Fibroblast of villous mesenchyme (primary cell): ENCODE measurements at regions not wholly inside any gene's neighbourhood (a gene's known extent, or its start where the extent isn't known, plus 50 kb on each side); places are given as distances from the start of the nearest gene placed in this dataset.

Experiments used
- DNase-seq: peaks from one replicate; pipeline ENCODE4 v3.0.0-alpha.2; 2010; ENCODE audit warnings: low read depth
- H3K4me3 ChIP-seq: 2 replicates; pipeline ENCODE4 v1.5.1; 2011; ENCODE audit warnings: low read depth, mild to moderate bottlenecking, low read length
- TF ChIP-seq, protein P1 (sequence below): IDR thresholded peaks from 2 replicates; pipeline ENCODE4 v1.5.1; 2012; ENCODE audit warnings: low read depth, mild to moderate bottlenecking, low read length; ENCODE audit not compliant: insufficient read depth

DNA sequence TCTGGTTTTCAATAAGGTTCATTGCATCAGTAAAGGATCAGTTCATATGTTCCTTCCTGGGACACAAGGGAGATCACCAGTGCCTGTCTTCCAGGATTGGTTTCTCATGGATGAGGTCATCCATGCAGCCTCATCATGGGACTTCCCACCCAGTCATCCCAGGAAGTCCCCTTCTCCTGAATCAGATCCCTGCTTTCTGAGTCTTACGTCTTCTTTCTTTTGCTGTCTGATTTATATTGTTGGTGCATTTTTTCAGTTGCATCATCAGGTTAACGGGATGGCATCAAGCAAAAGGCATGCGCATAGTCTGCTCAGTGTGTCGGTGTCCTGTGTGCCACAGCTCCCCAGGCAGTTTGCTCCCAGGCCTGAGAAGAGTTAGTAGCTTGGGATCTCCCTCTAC lies 105.9 kb downstream of the SOX11 start:
- TF ChIP-seq, protein P1, sequence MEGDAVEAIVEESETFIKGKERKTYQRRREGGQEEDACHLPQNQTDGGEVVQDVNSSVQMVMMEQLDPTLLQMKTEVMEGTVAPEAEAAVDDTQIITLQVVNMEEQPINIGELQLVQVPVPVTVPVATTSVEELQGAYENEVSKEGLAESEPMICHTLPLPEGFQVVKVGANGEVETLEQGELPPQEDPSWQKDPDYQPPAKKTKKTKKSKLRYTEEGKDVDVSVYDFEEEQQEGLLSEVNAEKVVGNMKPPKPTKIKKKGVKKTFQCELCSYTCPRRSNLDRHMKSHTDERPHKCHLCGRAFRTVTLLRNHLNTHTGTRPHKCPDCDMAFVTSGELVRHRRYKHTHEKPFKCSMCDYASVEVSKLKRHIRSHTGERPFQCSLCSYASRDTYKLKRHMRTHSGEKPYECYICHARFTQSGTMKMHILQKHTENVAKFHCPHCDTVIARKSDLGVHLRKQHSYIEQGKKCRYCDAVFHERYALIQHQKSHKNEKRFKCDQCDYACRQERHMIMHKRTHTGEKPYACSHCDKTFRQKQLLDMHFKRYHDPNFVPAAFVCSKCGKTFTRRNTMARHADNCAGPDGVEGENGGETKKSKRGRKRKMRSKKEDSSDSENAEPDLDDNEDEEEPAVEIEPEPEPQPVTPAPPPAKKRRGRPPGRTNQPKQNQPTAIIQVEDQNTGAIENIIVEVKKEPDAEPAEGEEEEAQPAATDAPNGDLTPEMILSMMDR: no peak
- no peak overlapping the region for H3K4me3 ChIP-seq
- DNase-seq: no peak

DNA sequence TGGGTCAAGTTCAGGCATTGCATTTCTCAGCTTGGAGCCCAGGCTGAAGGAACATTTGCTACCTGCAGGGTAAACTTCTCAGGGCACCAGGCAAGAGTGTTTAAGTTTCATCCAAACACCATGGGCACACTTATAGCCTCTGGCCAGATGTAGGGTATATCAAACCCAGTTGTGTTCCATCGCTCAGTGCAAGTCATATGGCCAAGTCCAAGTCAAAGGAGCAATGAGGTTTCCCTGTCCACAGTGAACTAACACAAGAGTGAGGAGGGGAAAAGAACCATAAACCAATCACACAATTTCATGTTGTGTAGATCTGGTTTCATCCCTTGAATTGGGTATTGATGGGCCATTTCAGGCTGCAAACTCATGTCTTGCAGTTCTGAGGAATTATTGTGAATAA lies 107.2 kb downstream of the SOX11 start:
- TF ChIP-seq, protein P1: no peak
- no peak for DNase-seq
- no peak overlapping the region for H3K4me3 ChIP-seq

DNA sequence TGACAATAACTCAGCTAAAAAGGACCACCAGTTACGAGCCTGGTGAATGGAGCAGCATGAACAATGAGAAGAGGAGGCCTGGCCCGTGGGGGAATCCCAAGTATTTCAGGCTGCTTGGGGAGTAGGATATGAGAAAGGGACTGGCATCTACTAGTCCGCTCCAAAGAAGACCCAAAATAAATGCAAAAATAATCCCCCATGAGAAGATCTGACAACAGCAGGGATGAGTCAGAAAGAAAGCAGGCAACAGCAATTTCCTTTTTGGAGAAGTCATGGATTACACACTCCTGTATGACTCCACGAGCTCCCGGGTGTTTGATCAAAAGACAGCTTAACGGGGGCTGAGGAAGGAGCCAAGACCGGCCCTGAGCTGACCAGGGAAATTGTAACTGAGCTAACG lies 111.4 kb downstream of the SOX11 start:
- no peak for DNase-seq
- TF ChIP-seq, protein P1: no peak
- no peak overlapping the region for H3K4me3 ChIP-seq

DNA sequence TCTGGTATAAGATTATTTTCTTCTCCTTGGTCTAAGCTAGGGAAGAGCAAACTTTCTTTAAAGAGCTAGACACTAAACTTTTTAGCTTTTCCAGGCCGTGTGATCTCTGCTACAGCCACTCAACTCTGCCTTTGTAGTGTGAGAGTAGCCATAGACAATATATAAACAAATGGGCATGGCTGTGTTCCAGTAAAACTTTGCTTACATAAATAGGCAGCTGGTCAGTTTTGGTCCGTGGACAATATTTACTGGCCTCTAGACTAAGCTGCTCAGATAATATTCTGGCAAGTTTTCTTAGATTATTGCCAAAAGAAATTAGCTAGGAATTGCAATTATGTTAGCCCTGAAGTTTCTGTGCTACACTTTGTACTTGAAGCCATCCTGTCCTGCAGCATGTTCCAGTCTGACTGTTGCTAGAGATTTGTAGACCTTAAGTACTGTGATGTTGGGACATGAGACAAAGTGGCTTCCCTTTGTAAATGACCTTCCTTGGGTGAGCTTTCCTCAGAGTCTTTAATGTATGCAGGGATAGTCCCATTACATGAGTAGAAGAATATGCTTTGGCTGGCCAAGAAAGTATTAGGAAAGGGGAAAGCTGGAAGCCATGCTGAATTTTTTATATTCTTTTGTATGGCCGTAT lies 126.9 kb downstream of the SOX11 start:
- no peak overlapping the region for H3K4me3 ChIP-seq
- TF ChIP-seq, protein P1: no peak
- DNase-seq: no peak

DNA sequence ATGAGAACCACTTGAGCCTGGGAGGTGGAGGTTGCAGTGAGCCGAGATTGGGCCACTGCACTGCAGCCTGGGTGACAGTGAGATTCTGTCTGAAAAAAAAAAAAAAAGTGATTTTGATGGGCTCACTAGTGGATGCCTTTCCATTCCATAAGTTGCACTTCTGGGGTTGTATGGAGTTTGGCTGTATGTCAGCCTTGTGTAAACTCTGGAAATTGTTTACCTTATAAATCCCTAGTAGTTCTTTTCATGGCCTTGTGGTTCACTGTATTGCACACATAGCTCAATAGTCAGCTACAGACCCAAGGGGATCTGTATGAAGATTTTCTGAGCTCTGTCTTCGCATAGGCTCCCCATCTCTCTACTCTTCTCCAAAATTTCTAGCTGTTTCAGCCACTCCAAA lies 131.9 kb downstream of the SOX11 start:
- no peak overlapping the region for H3K4me3 ChIP-seq
- TF ChIP-seq, protein P1: no peak
- no peak for DNase-seq

DNA sequence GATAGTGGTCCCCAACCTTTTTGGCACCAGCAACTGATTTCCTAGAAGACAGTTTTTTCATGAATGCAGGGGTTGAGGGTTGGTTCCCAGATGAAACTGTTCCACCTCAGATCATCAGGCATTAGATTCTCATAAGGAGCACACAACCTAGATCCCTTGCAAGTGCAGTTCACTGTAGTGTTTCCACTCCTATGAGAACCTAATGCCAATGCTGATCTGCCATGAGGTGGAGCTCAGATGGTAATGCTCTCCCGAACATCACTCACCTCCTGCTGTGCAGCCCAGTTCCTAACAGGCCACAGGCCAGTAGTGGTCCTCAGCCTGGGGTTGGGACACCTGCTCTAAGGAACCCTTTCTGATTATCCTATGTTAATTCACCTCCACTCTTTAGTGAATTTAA lies 133.5 kb downstream of the SOX11 start:
- no peak overlapping the region for H3K4me3 ChIP-seq
- no peak for DNase-seq
- TF ChIP-seq, protein P1: no peak

DNA sequence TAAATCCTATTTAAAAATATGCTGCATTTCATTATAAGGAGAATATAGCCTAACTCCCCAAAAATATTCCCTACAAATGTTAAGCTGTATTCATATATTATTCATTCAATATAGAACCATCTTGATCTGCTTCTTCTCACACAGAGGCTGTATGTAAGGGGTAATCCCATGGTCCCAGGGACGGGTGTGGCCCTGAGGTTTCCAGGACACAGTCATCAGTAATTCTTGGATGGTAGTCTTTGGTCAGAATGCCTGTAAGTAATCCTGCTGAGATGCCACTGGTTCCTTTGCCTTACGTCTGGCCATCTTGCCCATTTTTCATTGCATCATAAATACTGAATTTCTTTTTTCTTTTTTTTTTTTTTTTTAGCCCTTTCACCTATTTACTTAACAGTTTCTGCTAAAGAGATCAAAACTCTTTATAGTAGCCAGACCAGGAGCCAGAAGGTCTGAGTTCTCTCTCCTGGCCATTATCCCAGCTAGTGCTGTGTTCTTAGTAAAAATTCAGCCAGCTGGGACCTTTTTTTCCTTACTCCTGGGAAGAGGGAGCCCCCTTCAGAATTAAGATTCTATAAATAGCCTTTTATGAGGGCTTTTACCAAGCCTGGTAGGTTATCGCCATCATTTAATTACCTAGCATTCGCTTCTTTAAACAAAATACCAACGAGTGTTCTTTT lies 134.9 kb downstream of the SOX11 start:
- TF ChIP-seq, protein P1: no peak
- H3K4me3 ChIP-seq: no peak overlapping the region
- no peak for DNase-seq
